ENCODE measurements at regions not wholly inside any gene's neighbourhood (a gene's known extent, or its start where the extent isn't known, plus 50 kb on each side); places are given as distances from the start of the nearest gene placed in this dataset.

DNA sequence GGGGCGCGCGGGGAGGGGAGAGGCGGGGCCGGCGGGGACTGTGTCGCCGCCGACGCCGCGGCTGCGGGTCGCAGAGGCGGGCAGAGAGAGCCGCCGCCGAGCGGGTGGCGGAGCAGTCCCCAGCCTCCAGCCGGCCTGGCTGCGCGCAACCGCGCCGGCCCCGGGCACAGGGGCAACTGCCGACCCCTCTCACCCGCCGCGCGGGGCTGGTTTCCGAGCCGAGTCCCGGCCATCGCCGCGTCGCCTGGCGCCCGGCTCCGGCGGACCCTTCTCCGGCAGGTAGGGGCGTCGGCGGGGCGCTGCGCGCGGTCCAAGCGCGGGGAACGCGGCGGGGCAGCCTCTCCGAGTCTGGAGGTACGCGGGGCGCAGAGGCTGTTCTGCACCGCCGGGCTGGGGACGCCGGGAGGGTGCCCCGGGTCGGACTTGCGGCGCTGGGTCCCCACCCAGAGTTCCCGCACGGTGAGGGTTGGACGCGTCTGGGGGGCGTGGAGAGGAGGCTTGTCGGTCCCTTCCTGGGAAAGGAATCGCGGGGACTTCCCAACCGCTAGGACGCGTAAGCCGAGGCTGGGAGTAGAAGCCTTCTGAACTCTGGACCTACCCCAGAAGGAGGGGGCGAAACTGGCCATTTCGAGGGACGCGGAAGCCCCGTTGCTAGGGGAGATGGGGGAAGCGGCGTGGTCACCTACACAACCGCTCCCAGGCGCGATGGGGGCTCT lies 133.6 kb upstream of the MYO16 start:
- H3K27me3 ChIP-seq (ENCODE audit: control insufficient read depth in 1 of 2, insufficient read depth in 2 of 2, low read length in 2 of 2) = peaks cover 0 to 18% of the 10 kb centered on the region in 2 experiments; a peak in 2 of 5 replicates
- H3K4me2 ChIP-seq (ENCODE audit: low read depth, low read length) = no peak overlapping the region
- no peak overlapping the region for H2AFZ ChIP-seq (ENCODE audit: low read length)
- no peak overlapping the region for H3K9ac ChIP-seq (ENCODE audit: insufficient read depth, low read depth, low read length)
- no peaks in the 10 kb centered on the region for H4K20me1 ChIP-seq (ENCODE audit: insufficient read depth, low read length)
- WGBS (ENCODE audit: low lambda C conversion rate) = 23% methylated on average over 8 of the region's 90 CpGs
- FAIRE-seq (no peak), ATAC-seq (peak; percentile 53), DNase-seq (ENCODE audit: low spot score) (no peak)
- in situ Hi-C loops (cut with HindIII; ENCODE audit: extremely low pct_ligation_motif_present, low pct_unique_long_range_greater_than_20kb) (no loop called here), intact Hi-C loops (cut with micrococcal nuclease; ENCODE audit: unreplicated experiment) (no loop called here)
- TF ChIP-seq CHCHD3 (CRISPR knock-in tag; IDR thresholded peaks at IDR 0.05) (no peak), ESRRA (CRISPR knock-in tag; IDR thresholded peaks at IDR 0.05; ENCODE audit: low read depth) (no peak), HES4 (CRISPR knock-in tag; IDR thresholded peaks at IDR 0.05; ENCODE audit: borderline replicate concordance) (no peak), TRIM24 (CRISPR knock-in tag; IDR thresholded peaks at IDR 0.05) (no peak), TCF7L2 (IDR thresholded peaks at IDR 0.05; ENCODE audit: low read depth, low read length) (no peak), TAF1 (CRISPR knock-in tag; IDR thresholded peaks at IDR 0.05) (no peak), KMT2A (CRISPR knock-in tag; IDR thresholded peaks at IDR 0.05) (no peak), REL (CRISPR knock-in tag; conservative IDR thresholded peaks at IDR 0.05) (no peak), ZNF326 (CRISPR knock-in tag; IDR thresholded peaks at IDR 0.05; ENCODE audit: borderline replicate concordance) (no peak), ADNP (CRISPR knock-in tag; IDR thresholded peaks at IDR 0.05) (no peak), HIVEP1 (CRISPR knock-in tag; IDR thresholded peaks at IDR 0.05) (no peak), CHD2 (IDR thresholded peaks at IDR 0.05; ENCODE audit: low read depth, low read length) (no peak), NFIB (CRISPR knock-in tag; IDR thresholded peaks at IDR 0.05; ENCODE audit: borderline replicate concordance) (no peak), NR2F1 (CRISPR knock-in tag; IDR thresholded peaks at IDR 0.05) (no peak), ZKSCAN1 (IDR thresholded peaks at IDR 0.05; ENCODE audit: low read length) (no peak)
- TF ChIP-seq, protein P1, sequence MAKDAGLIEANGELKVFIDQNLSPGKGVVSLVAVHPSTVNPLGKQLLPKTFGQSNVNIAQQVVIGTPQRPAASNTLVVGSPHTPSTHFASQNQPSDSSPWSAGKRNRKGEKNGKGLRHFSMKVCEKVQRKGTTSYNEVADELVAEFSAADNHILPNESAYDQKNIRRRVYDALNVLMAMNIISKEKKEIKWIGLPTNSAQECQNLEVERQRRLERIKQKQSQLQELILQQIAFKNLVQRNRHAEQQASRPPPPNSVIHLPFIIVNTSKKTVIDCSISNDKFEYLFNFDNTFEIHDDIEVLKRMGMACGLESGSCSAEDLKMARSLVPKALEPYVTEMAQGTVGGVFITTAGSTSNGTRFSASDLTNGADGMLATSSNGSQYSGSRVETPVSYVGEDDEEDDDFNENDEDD (CRISPR knock-in tag; IDR thresholded peaks at IDR 0.05; ENCODE audit: borderline replicate concordance) = no peak
- TF ChIP-seq, protein P2, sequence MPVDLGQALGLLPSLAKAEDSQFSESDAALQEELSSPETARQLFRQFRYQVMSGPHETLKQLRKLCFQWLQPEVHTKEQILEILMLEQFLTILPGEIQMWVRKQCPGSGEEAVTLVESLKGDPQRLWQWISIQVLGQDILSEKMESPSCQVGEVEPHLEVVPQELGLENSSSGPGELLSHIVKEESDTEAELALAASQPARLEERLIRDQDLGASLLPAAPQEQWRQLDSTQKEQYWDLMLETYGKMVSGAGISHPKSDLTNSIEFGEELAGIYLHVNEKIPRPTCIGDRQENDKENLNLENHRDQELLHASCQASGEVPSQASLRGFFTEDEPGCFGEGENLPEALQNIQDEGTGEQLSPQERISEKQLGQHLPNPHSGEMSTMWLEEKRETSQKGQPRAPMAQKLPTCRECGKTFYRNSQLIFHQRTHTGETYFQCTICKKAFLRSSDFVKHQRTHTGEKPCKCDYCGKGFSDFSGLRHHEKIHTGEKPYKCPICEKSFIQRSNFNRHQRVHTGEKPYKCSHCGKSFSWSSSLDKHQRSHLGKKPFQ (CRISPR knock-in tag; IDR thresholded peaks at IDR 0.05; ENCODE audit: insufficient replicate concordance) = no peak
- H3K9me3 ChIP-seq (ENCODE audit: low read length) = no peaks in the 10 kb centered on the region
- BruUV-seq (replicated peaks) = no TSS peak
- CTCF ChIA-PET (ENCODE audit: low intra/inter-chr PET ratio, low total read pairs) = no interaction called here
- H3K4me1 ChIP-seq (ENCODE audit: insufficient read depth, low read length) = no peaks in the 10 kb centered on the region
- no peaks in the 10 kb centered on the region for H3K79me2 ChIP-seq (ENCODE audit: insufficient read depth, low read length)
- no peak overlapping the region for H3K27ac ChIP-seq (ENCODE audit: extremely low read length, insufficient read depth, low read length)
- H3K36me3 ChIP-seq (replicated peaks in 1 of 2; ENCODE audit: control insufficient read depth in 1 of 2, insufficient read depth in 2 of 2, low read length in 2 of 2) = no peaks in the 10 kb centered on the region
- H3K4me3 ChIP-seq (replicated peaks in 1 of 3; ENCODE audit: insufficient read depth in 1 of 3, low read depth in 2 of 3, low read length in 3 of 3) = no peak overlapping the region; a peak in 1 of 6 replicates
- POLR2A ChIA-PET = no interaction called here
